GM12891 (cell line): ENCODE measurements at regions not wholly inside any gene's neighbourhood (a gene's known extent, or its start where the extent isn't known, plus 50 kb on each side); places are given as distances from the start of the nearest gene placed in this dataset.

ENCODE experiments used
- DNase-seq: peaks from one replicate; pipeline ENCODE4 v3.0.0; 2011; ENCODE audit warnings: low spot score; ENCODE audit not compliant: insufficient read length
- FAIRE-seq: peaks from 2 replicates; lab custom pipeline; 2011; peaks lifted over from hg19 to GRCh38; lab: Jason Lieb, UNC
- PAX5 ChIP-seq: IDR thresholded peaks from 2 replicates; pipeline ENCODE4 v1.6.1; 2011; ENCODE audit warnings: low read length, moderate library complexity, mild to moderate bottlenecking; ENCODE audit not compliant: insufficient read depth, severe bottlenecking
- POLR2A ChIP-seq: IDR thresholded peaks from 2 replicates; pipeline ENCODE4 v1.6.1; 2011; ENCODE audit warnings: low read depth, low read length, control low read depth
- POLR2AphosphoS5 ChIP-seq: IDR thresholded peaks from 2 replicates; pipeline ENCODE4 v1.6.1; 2011; ENCODE audit warnings: low read depth, low read length, control low read depth
- POU2F2 ChIP-seq: IDR thresholded peaks from 2 replicates; pipeline ENCODE4 v1.6.1; 2011; ENCODE audit warnings: low read depth, mild to moderate bottlenecking, control low read depth, low read length, moderate library complexity
- SPI1 ChIP-seq: IDR thresholded peaks from 2 replicates; pipeline ENCODE4 v1.6.1; 2011; ENCODE audit warnings: low read depth, low read length, control low read depth
- TAF1 ChIP-seq: IDR thresholded peaks from 2 replicates; pipeline ENCODE4 v1.6.1; 2011; ENCODE audit warnings: low read depth, low read length, control low read depth

GRCh38 chr1:185626344-185626743 is 107.8 kb upstream of the HMCN1 start:
- TF ChIP-seq POU2F2 (no peak), SPI1 (no peak), POLR2A (no peak), TAF1 (no peak), POLR2AphosphoS5 (no peak), PAX5 (no peak)
- FAIRE-seq = no peak

DNA sequence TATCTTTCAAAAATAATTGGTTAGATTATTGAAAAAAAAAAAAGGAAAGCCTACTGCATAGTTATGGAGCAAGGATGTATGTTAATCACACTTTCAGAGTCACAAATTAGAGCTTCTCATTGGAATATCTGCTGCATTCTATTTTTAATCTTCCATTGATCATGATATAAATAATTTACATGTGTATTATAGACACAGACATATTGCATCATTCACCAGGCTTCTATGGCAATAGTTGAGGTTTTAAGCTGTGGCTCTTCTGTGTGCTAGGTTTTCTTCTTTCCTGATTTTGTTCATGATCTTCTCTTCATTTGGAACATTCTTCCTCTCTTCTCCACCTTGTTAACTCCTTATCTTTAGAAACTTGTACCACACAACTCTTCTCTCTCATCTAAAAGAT is 123.2 kb upstream of the HMCN1 start:
- FAIRE-seq = no peak
- DNase-seq = no peak
- no peak for TF ChIP-seq PAX5

More at GRCh38 chr1:185626344-185626743, 107.8 kb upstream of the HMCN1 start:
- no peak for DNase-seq

- TF ChIP-seq TAF1 = no peak
- no peak for TF ChIP-seq POLR2A
- TF ChIP-seq SPI1 = peak; percentile 59
These were observed 126.0 kb upstream of the HMCN1 start for GRCh38 chr1:185608177-185608576.

DNA sequence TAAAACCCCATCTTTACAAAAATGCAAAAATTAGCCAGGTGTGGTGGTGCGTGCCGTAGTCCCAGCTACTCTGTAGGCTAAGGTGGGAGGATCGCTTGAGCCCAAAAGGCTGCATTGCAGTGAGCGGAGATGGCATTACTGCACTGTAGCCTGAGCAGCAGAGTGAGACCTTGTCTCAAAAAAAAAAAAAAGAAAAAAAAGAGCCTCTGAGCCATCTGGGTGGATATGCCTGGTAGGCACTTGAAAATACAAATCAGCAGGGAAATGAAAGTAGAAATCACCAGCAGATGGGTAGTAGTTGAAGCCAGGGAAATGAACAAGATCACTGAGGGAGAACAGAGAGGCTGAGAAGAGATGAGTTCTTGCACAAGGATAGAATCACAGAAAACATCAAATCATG is 131.0 kb upstream of the HMCN1 start:
- TF ChIP-seq SPI1 (peak; percentile 33; the same call in 1 of the 2 replicates), POLR2A (no peak), POU2F2 (no peak)
- no peak for DNase-seq
- peak; percentile 75 for FAIRE-seq

More at GRCh38 chr1:185608177-185608576, 126.0 kb upstream of the HMCN1 start:
- no peak for DNase-seq
- peak; percentile 26 for FAIRE-seq

- no peak for TF ChIP-seq TAF1
- no peak for TF ChIP-seq POLR2A
- TF ChIP-seq POLR2AphosphoS5 = no peak
- TF ChIP-seq POU2F2 = no peak
- no peak for TF ChIP-seq PAX5
- TF ChIP-seq SPI1 = no peak
- FAIRE-seq = no peak
These were observed 133.0 kb upstream of the HMCN1 start for GRCh38 chr1:185601189-185601588.

GRCh38 chr1:185600641-185601040 is 133.6 kb upstream of the HMCN1 start:
- no peak for FAIRE-seq
- no peak for DNase-seq

More at GRCh38 chr1:185601189-185601588, 133.0 kb upstream of the HMCN1 start:
- DNase-seq = no peak

DNA sequence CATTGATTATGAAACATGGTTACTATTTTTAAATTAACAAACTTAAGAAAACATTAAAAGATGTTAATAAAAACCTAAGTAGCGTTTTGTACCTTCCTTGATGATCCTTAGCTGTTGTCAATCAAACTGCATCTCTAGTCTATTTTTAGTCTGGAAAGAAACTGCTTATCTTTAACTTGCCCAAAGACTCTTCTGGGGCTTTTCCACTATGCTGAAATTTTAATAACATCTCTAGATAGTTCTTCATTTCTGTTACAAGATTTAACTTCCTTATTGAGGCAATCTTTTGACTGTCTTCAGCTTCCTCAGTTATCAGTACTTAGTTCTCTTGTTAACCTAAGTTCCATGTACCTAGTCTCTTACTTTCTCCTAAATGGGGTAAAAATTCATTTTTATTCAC is 135.9 kb upstream of the HMCN1 start:
- no peak for TF ChIP-seq TAF1
- no peak for TF ChIP-seq POLR2A
- FAIRE-seq = no peak
- DNase-seq = no peak

More at GRCh38 chr1:185600641-185601040, 133.6 kb upstream of the HMCN1 start:
- no peak for TF ChIP-seq PAX5
- no peak for TF ChIP-seq POLR2AphosphoS5
- TF ChIP-seq POU2F2 = no peak
- no peak for TF ChIP-seq TAF1
- no peak for TF ChIP-seq SPI1
- no peak for TF ChIP-seq POLR2A

- TF ChIP-seq TAF1 (no peak), SPI1 (no peak)
- DNase-seq = peak; percentile 14
- no peak for FAIRE-seq
These were observed 138.1 kb upstream of the HMCN1 start for GRCh38 chr1:185595835-185596667.

DNA sequence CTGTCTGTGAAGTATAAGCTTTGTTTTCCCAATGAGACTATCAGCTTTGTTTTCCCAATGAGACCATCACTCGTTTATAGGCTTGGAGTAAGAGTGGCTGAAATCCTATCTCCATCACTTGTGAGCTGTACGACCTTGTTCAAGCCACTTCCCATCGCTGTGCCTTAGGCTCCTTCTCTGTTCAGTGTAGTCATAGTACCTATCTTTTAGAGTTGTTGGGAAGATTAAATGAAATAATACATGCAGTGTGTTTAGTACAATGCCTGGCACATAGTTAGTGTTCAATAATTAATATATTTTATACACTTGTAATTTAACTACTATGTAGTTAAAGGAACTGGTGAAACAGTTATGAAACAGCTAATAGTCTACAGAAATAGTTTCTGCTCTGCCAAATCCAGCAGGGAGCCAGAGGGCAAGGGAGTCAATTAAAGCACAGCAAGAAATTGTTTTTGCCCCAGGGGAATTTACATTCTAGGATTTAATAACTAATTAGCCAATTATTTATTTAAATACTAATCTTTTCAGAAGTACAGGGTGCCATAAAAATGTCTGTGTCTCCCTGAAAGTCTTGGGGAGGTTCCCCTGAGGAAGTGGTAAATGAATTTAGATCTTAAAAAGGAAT is 139.3 kb upstream of the HMCN1 start:
- no peak for DNase-seq
- FAIRE-seq = no peak
- TF ChIP-seq POLR2A (no peak), TAF1 (no peak), SPI1 (no peak), POLR2AphosphoS5 (no peak), POU2F2 (no peak), PAX5 (no peak)

GRCh38 chr1:185593271-185593670 is 140.9 kb upstream of the HMCN1 start:
- FAIRE-seq (no peak), DNase-seq (no peak)
- TF ChIP-seq SPI1 = no peak
- TF ChIP-seq POLR2A = no peak

GRCh38 chr1:185585770-185586169 is 148.4 kb upstream of the HMCN1 start:
- DNase-seq (no peak), FAIRE-seq (no peak)
- TF ChIP-seq PAX5 (no peak), POU2F2 (no peak), TAF1 (no peak), POLR2AphosphoS5 (no peak), POLR2A (no peak), SPI1 (no peak)
